Activated CD8-positive, alpha-beta memory T cell treated with anti-CD3 and anti-CD28 coated beads for 4 hours (primary cell): ENCODE measurements at regions not wholly inside any gene's neighbourhood (a gene's known extent, or its start where the extent isn't known, plus 50 kb on each side); places are given as distances from the start of the nearest gene placed in this dataset.

ENCODE experiments used
- DNase-seq, 2 donors: peaks; one replicate each; pipeline ENCODE4 v3.0.0-alpha.2; 2020; ENCODE audit warnings: low read depth in 2 of 2

DNA sequence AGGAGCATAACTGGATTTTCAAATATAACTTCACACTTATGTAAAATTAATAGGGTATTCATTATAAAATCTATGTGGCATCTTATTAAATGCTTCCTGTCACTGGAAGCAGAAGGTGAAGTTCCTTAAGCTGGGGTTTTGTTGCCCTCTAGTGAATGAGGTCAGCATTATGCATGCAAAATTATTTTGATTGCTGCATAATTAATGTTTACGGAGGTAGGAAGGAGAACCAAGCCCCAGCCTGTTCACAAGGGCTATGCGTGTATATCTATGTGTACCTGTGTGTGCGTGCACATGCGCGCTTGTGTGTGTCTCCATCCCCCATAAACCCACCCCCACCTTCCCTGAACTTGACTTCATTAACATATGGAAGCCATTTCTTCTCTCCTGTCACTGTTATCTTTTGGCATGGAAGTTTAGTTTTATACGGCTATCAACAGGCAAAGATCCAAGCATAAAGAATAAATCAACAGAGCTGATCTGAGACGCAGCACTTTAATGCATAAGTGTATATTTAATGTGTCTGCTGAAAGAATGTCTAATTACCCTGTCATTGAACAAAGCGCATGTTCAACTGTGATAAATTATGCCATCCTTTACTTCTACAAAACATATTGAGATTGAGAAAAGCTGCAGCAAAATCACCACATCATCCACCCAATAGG, 90.2 kb upstream of the CDH4 start:
- DNase-seq: no peak

DNA sequence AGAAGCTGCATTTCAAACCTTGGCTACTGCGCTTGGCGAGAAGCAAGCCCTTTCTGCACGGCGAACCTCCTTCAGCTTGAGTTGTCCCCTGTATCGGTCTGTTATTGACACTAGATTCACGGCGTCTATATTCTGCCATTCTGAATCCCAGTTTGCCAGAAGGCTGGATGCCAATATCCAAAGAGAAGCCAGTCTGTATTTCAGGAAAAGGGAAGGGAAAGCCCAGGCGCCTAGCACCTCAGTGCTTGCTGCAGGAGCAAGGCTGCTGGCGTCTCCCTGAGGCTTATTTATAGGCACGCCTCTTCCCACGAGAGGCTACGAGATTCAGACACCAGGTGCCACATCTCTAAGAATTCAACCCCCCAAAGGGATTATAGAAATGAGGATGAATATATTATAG, 89.6 kb upstream of the CDH4 start:
- no peak for DNase-seq

DNA sequence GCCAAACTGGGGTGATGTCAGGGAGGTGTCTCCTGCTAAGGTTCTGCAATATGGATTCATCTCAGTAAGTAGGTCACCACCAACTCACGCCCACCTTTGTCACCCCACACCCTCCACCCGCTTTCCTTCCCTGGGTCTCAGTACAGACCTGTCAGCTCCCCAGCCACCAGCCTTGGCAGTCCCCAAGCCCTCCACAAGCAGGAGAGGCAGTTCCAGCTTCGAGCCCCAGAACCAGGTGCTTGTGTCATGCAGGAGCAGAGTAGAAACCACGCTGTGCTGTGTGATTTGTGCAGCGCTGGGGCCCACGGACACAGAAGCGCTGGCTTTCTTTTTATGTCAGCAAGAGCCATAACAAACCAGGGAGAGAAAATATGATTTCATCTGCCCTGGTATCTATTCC, 89.0 kb upstream of the CDH4 start:
- DNase-seq: no peak

DNA sequence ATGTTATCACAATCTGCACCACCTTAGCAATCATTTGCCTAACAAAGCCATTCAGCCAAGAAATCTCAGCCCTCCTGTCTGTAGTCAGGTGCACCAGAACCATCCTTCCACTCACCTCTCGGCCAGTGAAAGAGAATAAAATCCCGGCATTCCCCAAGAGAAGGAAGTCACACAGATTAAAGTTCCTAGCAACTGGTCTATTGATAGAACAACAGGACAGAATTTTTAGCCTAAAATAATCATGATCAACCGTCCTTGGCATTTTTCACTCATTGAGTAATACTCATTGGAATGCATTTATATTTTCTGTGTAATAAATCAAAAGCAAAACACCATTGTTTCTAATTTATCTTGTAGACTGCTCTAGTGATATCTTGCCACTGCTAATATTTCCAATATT, 85.7 kb upstream of the CDH4 start:
- no peak for DNase-seq

DNA sequence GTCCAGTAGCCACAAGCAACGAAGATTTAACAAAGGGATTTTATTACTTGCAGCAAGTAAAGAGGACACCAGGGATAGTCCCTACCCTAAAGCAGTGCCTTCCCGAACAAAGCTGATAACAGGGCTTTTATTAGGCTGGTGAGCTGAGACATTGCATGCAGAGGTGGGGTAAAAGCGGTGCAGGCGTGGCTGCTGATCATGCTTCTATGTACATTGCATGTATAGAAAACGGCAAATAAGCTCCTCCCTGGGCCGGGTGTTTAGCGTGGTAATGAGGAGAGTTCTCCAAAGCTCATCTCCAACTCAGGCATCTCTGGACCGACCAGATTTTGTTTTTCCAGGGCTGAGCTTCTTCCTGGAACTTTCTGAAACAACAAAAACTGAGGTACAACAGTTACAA, 83.5 kb upstream of the CDH4 start:
- DNase-seq: no peak

DNA sequence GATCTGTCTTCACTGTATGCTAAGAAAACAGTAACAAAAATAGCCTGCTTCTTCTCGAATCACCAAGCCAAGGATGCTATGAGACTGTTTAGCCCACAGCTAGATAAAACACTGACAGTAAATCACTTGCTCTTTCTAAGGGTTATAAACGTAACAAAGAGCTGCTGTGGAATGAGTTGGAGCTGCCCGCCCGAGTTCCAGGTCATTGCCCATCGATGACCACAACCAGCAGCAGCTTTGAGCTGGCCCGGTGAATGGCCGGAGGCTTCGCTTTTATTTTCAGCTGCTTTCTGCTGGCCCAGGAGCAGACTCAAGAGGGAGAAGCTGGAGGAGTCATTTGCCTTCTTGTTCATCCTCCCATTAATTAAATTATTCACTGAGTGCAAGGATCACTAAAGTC, 82.2 kb upstream of the CDH4 start:
- DNase-seq: no peak

DNA sequence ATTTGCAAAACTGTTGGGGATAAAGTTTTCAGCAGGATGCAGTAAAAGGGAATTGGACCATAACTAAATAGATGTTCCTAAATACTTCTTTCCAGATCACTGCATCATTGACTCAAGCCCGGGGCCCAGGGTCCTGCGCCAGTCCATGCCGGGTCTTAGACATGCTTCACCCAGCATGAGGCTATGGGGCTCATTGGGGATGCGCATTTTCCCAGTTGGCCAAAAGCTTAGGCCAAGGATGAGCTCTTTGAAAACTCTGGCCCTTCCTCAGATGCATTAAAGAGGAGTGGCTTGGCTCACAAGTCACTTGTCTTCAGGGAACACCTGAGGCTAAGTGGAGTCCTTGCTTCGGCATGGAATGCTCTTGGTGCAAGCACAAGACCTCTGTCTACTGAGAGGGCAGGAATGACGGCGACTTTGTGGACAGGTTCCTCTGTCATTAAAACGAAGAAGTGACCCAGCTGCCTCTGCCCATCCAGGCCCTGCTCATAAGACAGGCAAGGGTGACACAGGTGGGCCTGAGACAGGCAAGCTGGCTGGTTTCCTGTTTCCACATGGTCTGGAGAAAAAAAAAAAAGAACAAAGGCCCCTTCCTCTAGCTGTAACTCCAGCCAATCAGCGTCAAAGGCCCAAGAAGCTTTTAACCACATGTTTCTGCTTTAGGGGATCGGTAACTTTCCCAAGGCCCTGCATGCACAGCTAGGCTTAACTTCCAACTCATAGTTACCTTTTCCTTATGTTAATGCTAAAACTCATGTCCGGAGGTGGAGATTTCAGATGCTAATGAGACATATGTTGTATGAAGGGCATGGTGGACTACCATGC, 81.4 kb upstream of the CDH4 start:
- DNase-seq: no peak

DNA sequence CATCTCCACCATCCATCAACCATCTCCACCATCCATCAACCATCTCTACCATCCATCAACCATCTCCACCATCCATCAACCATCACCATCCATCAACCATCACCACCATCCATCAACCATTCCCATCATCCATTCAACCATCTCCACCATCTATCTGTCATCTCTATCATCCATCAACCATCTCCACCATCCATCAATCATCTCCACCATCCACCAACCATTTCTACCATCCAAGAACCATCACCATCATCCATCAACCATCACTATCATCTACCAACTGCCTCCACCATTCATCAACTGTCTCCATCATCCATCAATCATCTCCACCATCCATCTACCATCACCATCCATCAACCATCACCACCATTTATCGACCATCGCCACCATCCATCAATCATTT, 78.8 kb upstream of the CDH4 start:
- no peak for DNase-seq

DNA sequence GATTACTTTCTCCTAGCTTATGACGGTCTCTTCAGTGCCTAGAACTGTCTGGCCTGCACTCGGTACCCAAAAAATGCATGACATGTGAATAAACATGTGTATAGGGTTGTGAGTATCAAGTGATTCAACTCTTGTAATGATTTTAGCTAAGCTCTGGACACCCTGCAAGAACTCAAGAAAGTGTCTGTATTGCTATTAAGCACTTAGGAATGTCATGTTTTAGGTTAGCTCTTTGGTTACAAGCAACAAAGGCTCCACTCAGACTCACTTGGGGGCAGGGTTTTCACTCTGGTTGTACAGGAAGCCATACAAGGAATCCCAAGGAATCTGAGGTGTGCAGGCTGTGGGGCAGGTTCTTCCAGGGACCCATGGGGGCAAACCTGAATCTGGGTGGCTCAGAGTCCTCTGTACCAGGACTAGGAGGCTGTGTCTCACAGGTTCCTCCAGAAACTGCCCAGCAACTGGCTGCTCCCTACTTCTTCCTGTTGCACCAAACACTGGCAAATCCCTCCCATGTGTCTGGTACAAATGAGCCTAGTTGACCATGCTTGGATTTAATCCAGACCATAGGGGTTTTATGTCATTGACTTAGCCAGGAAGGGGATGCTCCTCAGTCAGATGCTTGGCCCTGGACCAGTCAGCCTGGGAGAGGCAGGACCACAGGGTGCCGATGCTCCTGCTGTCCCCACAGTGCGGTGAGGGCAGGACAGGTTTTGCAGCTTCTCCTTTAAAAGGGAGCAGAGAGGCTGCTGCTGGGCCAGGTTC, 77.9 kb upstream of the CDH4 start:
- no peak for DNase-seq

DNA sequence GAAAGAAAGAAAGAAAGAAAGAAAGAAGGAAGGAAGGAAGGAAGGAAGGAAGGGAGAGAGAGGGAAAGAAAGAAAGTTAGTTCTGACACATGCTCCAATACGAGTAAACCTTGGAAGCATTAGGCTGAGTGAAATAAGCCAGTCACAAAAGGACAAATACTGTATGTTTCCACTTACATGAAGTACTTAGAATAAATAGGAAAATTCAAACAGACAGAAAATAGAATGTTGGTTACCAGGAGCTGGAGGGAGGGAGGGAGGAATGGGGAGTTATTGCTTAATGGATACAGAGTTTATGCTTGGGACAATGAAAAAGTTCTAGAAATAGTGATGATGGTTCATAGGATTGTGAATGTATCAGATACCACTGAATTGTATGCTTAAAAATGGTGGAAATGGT, 75.2 kb upstream of the CDH4 start:
- no peak for DNase-seq

DNA sequence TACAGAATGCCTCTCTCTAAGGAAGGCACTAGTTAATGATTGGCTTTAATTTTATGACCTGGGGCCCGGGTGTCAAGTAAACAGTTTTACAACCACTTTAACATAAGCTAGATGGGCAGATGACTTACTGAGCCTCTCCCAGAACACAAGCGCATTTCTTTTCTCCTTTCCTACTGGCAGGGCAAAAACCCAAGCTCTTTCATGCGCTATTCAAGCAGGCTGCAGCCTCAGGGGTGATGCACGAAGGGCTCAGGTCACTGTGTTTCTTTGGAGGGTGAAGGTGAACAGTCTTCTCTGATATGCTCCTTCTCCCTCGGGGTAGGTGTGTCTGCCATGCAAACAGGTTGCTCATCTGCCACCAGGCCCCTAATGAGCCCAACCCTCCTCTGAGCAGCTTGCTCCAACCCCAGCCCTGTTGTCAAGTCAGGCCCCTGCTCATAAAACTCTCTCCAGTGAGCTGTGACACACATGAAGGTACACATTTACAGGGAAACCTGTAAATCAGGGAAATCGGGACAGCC, 73.5 kb upstream of the CDH4 start:
- DNase-seq: no peak

DNA sequence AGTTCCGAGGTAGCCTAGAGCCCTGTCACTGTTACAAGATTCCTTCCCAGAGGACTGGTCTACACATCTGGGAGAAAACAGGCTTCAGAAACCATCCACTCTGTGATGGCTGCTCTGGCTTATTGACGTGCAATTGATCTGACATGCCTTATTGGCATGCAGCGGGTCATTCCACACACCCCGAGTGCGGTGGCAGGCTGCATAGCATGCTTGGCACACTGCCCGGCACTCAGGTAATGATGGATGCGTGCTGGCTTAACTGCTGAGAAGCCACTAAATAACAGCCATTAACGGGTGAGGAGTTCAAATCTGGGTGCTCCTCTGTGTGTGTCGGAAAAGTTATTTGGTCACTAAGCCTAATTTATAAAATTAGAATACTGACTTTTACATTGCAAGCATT, 67.9 kb upstream of the CDH4 start:
- no peak for DNase-seq

DNA sequence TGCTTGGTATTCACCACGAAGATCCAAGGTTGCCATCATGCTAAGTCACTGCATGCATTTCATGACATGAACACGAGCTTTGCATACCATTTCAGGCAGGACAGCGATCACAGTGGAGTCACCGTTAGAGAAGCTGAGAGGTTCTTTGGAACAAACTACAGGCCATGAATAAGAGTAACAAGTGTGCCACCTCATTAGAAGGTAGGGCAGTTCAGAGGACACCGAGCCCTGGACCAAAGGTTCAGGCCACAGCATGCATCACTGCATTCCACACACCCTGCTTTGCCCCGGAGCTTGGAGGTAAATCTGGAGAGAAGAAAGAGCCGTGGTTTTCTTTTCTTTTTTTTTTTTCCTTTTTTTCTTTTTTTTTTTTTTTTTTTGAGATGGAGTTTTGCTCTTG, 66.9 kb upstream of the CDH4 start:
- DNase-seq: no peak

DNA sequence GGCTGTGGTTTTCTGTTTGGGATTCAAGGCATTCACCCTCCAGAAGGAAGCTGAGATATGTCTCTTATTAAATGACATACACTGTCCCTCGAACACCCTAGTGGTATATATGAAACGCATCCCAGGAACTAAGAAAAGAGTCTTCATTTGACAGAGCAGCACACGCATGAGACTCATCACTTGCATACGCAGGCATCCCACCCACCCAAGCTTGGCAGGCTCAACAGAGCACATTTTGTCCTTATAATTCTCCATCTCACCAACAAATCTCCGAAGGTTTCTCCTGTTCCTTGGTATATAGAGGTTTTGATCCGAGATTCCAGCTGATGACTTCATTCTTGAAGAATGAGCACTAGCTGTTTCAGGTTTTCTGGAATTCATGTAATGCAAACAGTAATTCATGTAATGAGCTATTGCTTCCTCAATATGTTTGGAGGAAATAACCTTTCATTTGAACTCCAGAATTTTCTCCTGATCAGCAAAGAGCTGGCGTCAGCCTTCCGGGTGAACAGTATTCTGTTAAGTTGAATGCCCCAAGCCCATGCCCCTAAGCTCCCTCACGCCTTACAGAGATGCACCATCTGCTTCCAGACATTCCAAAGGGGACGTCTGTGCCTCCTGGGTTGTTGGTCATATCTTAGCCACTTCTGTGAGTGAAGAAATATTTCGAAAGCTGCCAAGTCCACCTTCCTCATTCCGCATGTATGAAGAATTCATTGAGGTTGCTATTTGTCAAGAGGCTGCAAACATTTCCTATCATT, 66.0 kb upstream of the CDH4 start:
- DNase-seq: no peak

DNA sequence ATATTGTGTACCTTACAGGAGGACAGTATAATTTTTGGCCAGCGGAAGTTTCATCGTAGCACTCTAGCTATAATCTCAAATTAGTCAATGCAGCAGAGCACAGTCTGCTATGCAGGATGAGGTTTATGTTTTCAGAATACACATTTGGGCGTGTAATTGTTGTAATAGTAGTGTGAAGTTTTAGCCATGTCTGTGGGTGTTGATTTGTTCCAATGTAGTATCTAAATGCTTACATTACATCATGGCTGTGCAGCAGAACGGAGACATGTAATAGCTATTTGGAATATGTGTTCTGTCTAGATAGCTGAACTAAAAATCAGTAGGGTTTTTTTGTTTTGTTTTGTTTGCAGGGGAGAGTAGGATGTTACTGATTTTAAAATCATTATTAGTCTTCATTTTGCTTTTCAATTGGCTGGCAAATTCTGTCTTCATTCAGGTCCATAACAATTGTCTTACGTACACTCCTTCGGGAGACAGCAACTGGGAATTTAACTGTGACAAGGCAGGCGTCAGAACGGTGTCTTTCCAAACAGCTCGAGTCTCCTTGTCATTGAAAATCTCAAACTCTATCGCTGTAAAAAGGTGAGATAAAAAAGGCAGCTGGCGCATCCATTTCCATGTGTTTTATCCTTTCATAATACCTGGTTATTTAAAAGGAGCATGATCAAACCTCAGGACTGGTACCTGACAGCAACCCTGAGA, 65.1 kb upstream of the CDH4 start:
- DNase-seq: no peak

DNA sequence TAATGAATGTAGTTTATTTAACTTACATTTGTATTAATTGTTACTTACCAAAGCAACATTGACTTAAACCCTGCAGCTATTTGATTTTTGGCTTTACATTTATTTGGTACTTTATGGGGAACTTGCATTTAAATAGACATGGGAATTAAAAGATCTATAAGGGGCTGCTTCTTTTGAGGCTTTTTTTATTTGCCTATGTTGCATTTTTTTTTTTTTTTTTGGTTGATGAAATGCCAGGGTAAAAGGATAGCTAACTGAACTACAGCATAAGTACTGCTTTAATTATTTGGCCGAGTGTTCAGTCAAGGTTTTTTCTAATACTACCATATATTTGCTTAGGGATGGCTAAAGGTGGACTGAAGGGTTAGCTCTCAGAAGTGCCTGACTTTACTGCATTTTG, 62.5 kb upstream of the CDH4 start:
- no peak for DNase-seq

DNA sequence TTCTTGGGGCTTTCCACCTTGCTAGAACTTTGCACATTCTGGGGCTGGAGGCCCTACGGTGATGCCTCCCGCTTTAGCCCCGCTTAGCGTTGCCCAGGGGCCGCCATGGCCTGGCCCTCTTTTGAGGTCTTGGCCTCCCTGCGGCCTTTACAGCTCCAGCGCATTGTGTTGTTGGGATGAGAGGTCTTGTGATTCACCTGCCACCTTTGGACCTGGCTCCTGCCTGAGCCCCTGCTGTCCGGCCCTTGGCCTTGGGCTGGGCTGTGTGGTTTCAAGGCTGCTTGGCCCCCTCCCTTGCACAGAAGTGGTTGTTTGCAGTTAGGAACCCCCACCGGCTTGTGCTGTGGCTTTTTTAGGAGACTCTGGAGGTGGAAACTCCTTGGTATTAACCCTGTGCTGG, 61.0 kb upstream of the CDH4 start:
- DNase-seq: no peak

DNA sequence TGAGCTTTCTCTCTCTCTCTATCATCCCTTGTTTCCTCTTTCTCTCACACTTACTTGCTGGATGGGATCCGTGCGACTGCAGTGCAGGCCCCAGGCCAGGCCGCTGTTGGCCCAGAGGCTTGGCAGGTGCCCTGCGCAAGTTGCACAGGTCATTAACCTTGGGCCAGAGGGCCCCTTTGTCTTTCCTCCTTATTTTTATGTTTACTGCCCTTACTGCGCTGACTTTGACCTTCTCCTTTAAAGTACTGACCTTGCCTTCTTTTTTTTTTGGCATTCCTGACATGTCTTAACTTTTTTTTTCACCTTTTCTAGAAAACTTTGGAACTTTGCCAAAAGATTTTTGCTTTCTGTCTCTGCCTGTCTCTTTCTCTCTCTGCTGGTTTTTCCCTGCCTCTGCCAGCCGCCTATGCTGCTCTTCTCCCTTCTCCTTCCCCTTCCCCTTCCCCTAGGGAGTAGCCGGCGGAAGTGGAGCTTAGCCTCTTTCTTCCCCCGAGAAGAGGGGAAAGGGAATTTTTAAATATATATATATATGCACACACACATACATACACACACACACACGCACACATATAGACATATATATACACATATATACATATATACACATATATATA, 59.6 kb upstream of the CDH4 start:
- DNase-seq: no peak

DNA sequence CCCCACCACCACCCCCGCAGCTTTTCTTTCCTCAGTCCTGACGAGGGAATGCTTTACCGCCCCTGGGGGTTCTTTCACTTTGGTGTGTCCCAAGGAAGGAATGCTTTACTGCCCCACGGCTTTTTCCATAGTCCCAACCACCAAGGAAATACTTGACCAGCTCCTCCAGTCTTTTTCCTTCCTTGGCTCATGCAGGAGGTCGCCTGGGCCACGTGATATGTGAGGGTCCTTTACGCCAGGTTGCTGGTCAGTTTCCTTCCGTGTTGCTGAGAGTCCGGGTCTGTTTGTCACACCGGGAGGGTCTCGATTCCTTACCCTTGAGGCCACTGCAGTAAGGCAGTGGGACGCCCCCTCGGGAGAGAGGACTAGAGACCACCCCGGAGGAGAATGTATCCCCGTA, 58.9 kb upstream of the CDH4 start:
- DNase-seq: no peak
